ENCODE measurements at regions not wholly inside any gene's neighbourhood (a gene's known extent, or its start where the extent isn't known, plus 50 kb on each side); places are given as distances from the start of the nearest gene placed in this dataset.

DNA sequence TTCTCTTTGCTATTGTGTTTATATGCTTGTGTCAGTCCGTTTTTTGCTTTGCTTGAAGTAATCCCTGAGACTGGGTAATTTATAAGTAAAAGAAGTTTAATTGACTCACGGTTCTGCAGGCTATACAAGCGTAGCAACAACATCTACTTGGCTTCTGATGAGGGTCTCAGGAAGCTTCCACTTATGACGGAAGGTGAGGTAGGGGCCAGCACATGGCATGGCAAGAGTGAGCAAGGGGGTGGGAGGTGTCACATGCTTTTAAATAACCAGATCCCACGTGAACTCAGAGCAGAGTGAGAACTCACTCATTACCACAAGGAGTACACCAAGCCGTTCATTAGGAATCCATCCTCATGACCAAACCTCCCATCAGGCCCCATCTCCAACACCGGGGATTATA is 540.3 kb downstream of the TDRD15 start:
- no peak overlapping the region for H3K56ac ChIP-seq (ENCODE audit: extremely low read depth, insufficient read depth, low read length)
- ChIA-PET POLR2A (ENCODE audit: unreplicated experiment) (no interaction called here), CTCF (no interaction called here)
- H3K27me3 ChIP-seq (ENCODE audit: control insufficient read depth, insufficient read depth, low read length): no peaks in the 10 kb centered on the region
- no peak overlapping the region; the same call in 1 of the 2 replicates for H3K4ac ChIP-seq (ENCODE audit: low read depth, low read length)
- in situ Hi-C loops (cut with MboI; ENCODE audit: low sequenced_read_pairs) (no loop called here), dilution Hi-C loops (cut with HindIII; ENCODE audit: low sequenced_read_pairs, unreplicated experiment) (no loop called here), intact Hi-C loops (cut with micrococcal nuclease) (no loop called here)
- H2AK5ac ChIP-seq (ENCODE audit: low read depth, low read length): no peak overlapping the region
- H3K23ac ChIP-seq (ENCODE audit: low read depth, low read length): no peak overlapping the region
- DNase-seq: no peak
- no peaks in the 10 kb centered on the region for H3K9me1 ChIP-seq (ENCODE audit: insufficient read depth, low read length)
- BruUV-seq (replicated peaks): no TSS peak
- no peaks in the 10 kb centered on the region for H3K4me1 ChIP-seq (ENCODE audit: control insufficient read depth, insufficient read depth, low read length)
- no peaks in the 10 kb centered on the region for H3K36me3 ChIP-seq (ENCODE audit: control insufficient read depth, insufficient read depth, low read length)
- H3K14ac ChIP-seq (replicated peaks; ENCODE audit: low read depth, low read length): no peak overlapping the region
- no peak overlapping the region for H2BK15ac ChIP-seq (ENCODE audit: low read depth, low read length)
- TF ChIP-seq, protein P1, sequence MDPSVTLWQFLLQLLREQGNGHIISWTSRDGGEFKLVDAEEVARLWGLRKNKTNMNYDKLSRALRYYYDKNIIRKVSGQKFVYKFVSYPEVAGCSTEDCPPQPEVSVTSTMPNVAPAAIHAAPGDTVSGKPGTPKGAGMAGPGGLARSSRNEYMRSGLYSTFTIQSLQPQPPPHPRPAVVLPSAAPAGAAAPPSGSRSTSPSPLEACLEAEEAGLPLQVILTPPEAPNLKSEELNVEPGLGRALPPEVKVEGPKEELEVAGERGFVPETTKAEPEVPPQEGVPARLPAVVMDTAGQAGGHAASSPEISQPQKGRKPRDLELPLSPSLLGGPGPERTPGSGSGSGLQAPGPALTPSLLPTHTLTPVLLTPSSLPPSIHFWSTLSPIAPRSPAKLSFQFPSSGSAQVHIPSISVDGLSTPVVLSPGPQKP (IDR thresholded peaks at IDR 0.05; ENCODE audit: borderline replicate concordance, low read depth, low read length): no peak
- TF ChIP-seq BHLHE40 (IDR thresholded peaks at IDR 0.05; ENCODE audit: low read depth, low read length): no peak
- TF ChIP-seq MAZ (IDR thresholded peaks at IDR 0.05; ENCODE audit: borderline replicate concordance, low read depth, low read length): no peak
- TF ChIP-seq RCOR1 (IDR thresholded peaks at IDR 0.05; ENCODE audit: insufficient replicate concordance, low read length): no peak
- no peak for TF ChIP-seq MAFK (IDR thresholded peaks at IDR 0.05; ENCODE audit: low read depth, low read length)
- no peak for TF ChIP-seq RAD21 (IDR thresholded peaks at IDR 0.05; ENCODE audit: low read length)
- no peak for TF ChIP-seq MXI1 (IDR thresholded peaks at IDR 0.05; ENCODE audit: borderline replicate concordance, low read depth, low read length)
- no peak for TF ChIP-seq RFX5 (IDR thresholded peaks at IDR 0.05; ENCODE audit: low read depth, low read length)
- no peak for TF ChIP-seq FOS (IDR thresholded peaks at IDR 0.05; ENCODE audit: low read depth, low read length)
- no peak for TF ChIP-seq POLR2A (IDR thresholded peaks at IDR 0.05; ENCODE audit: low read depth, low read length)
- H3K79me1 ChIP-seq (ENCODE audit: low read depth in 1 of 2, low read length in 2 of 2): no peaks in the 10 kb centered on the region
- no peak overlapping the region for H2AFZ ChIP-seq (replicated peaks; ENCODE audit: low read length, poor library complexity)
- H2BK20ac ChIP-seq (ENCODE audit: low read depth, low read length): no peak overlapping the region
- H2BK120ac ChIP-seq (ENCODE audit: low read depth, low read length): no peak overlapping the region
- H3K4me3 ChIP-seq (ENCODE audit: insufficient read depth, low read depth, low read length): no peak overlapping the region
- no peak overlapping the region; the same call in 1 of the 2 replicates for H3K18ac ChIP-seq (ENCODE audit: low read depth, low read length)
- no peak overlapping the region for H3K9ac ChIP-seq (ENCODE audit: low read depth, low read length)
- ATAC-seq (ENCODE audit: low read depth): no peak
- H2AK9ac ChIP-seq (replicated peaks; ENCODE audit: low read depth, low read length, poor library complexity): no peak overlapping the region
- H4K91ac ChIP-seq (ENCODE audit: insufficient read depth, low read depth, low read length): no peak overlapping the region
- no peak overlapping the region for H4K5ac ChIP-seq (ENCODE audit: low read depth, low read length)
- WGBS, 2 experiments (ENCODE audit: extremely low coverage in 2 of 2, insufficient read length in 1 of 2): 83% methylated on average over 1 of the region's 7 CpGs; no CpG with 5 or more reads in 1 of the 2 experiments
- no peak overlapping the region for H3K4me2 ChIP-seq (ENCODE audit: low read depth, low read length)
- H3K9me3 ChIP-seq (ENCODE audit: control insufficient read depth, insufficient read depth, low read length): no peaks in the 10 kb centered on the region; the same call in 1 of the 2 replicates
- no peaks in the 10 kb centered on the region for H4K20me1 ChIP-seq (ENCODE audit: insufficient read depth, low read length)
- H3K27ac ChIP-seq (ENCODE audit: insufficient read depth, low read length): no peak overlapping the region
- no peak overlapping the region for H2BK5ac ChIP-seq (ENCODE audit: low read depth, low read length, poor library complexity, severe bottlenecking)
- H4K8ac ChIP-seq (ENCODE audit: low read depth in 2 of 2, low read length in 2 of 2): no peak overlapping the region

All from IMR-90 (cell line).